ENCODE measurements at regions not wholly inside any gene's neighbourhood (a gene's known extent, or its start where the extent isn't known, plus 50 kb on each side); places are given as distances from the start of the nearest gene placed in this dataset.

GRCh38 chr5:4197151-4197550 lies 601.5 kb downstream of the IRX1 start:
- no peak for DNase-seq (ENCODE audit: low read depth)

GRCh38 chr5:4198461-4198860 lies 602.8 kb downstream of the IRX1 start:
- no peak for DNase-seq (ENCODE audit: low read depth)

GRCh38 chr5:4199049-4199841 lies 603.6 kb downstream of the IRX1 start:
- DNase-seq (ENCODE audit: low read depth): no peak

GRCh38 chr5:4203146-4203545 lies 607.5 kb downstream of the IRX1 start:
- DNase-seq (ENCODE audit: low read depth): no peak

GRCh38 chr5:4204276-4205141 lies 608.9 kb downstream of the IRX1 start:
- DNase-seq (ENCODE audit: low read depth): no peak

- no peak for DNase-seq (ENCODE audit: low read depth)
Measured at GRCh38 chr5:4205398-4205797, 609.8 kb downstream of the IRX1 start.

- DNase-seq (ENCODE audit: low read depth): no peak
Measured at GRCh38 chr5:4206127-4206526, 610.5 kb downstream of the IRX1 start.

- DNase-seq (ENCODE audit: low read depth): no peak
Measured at GRCh38 chr5:4207486-4207885, 611.9 kb downstream of the IRX1 start.

GRCh38 chr5:4208537-4208936 lies 612.9 kb downstream of the IRX1 start:
- no peak for DNase-seq (ENCODE audit: low read depth)

- DNase-seq (ENCODE audit: low read depth): no peak
Measured at GRCh38 chr5:4208996-4209395, 613.4 kb downstream of the IRX1 start.

- no peak for DNase-seq (ENCODE audit: low read depth)
Measured at GRCh38 chr5:4212071-4212739, 616.6 kb downstream of the IRX1 start.

GRCh38 chr5:4212981-4213819 lies 617.6 kb downstream of the IRX1 start:
- DNase-seq (ENCODE audit: low read depth): no peak

GRCh38 chr5:4215143-4215542 lies 619.5 kb downstream of the IRX1 start:
- no peak for DNase-seq (ENCODE audit: low read depth)

GRCh38 chr5:4216142-4216541 lies 620.5 kb downstream of the IRX1 start:
- DNase-seq (ENCODE audit: low read depth): no peak

GRCh38 chr5:4220016-4220415 lies 624.4 kb downstream of the IRX1 start:
- DNase-seq (ENCODE audit: low read depth): no peak

- DNase-seq (ENCODE audit: low read depth): no peak
Measured at GRCh38 chr5:4221048-4221447, 625.4 kb downstream of the IRX1 start.

- no peak for DNase-seq (ENCODE audit: low read depth)
Measured at GRCh38 chr5:4222147-4222546, 626.5 kb downstream of the IRX1 start.

- no peak for DNase-seq (ENCODE audit: low read depth)
Measured at GRCh38 chr5:4222821-4223220, 627.2 kb downstream of the IRX1 start.

- no peak for DNase-seq (ENCODE audit: low read depth)
Measured at GRCh38 chr5:4225741-4226140, 630.1 kb downstream of the IRX1 start.

- DNase-seq (ENCODE audit: low read depth): no peak
Measured at GRCh38 chr5:4226565-4226964, 630.9 kb downstream of the IRX1 start.

- DNase-seq (ENCODE audit: low read depth): no peak
Measured at GRCh38 chr5:4228708-4229107, 633.1 kb downstream of the IRX1 start.

Data from stimulated activated CD8-positive, alpha-beta memory T cell treated with anti-CD3 and anti-CD28 coated beads, Interleukin-7, amount 100 ng/mL, for 24 hours (primary cell).